Neural cell (in vitro differentiated cells): ENCODE measurements at regions not wholly inside any gene's neighbourhood (a gene's known extent, or its start where the extent isn't known, plus 50 kb on each side); places are given as distances from the start of the nearest gene placed in this dataset.

Source experiments
- H2AFZ ChIP-seq: fragments of 200-600, 300-800 bp; sonication (generic), shearing (Covaris generic); 2 replicates; pipeline ENCODE4 v1.6.0; 2014; ENCODE audit warnings: low read depth, mild to moderate bottlenecking, antibody characterized with exemption, low read length, moderate library complexity
- H3F3A ChIP-seq: fragments of 200-600 bp; shearing (Covaris generic); 2 replicates; pipeline ENCODE4 v1.6.1; 2016; ENCODE audit warnings: mild to moderate bottlenecking, moderate library complexity, mixed read lengths, antibody characterized with exemption, low read length; ENCODE audit not compliant: insufficient read depth, poor library complexity, severe bottlenecking
- H3K27ac ChIP-seq: fragments of 200-600, 300-800 bp; sonication (generic), shearing (Covaris generic); 2 replicates; pipeline ENCODE4 v1.5.1; 2014; ENCODE audit warnings: mild to moderate bottlenecking, low read length, moderate library complexity
- H3K27me3 ChIP-seq: fragments of 300-800, 200-600 bp; sonication (generic), shearing (Covaris generic); 2 replicates; pipeline ENCODE4 v1.6.0; 2014; ENCODE audit warnings: mild to moderate bottlenecking, low read depth, low read length, moderate library complexity; ENCODE audit not compliant: insufficient read depth
- H3K36me3 ChIP-seq: fragments of 300-800, 200-600 bp; sonication (generic), shearing (Covaris generic); 2 replicates; pipeline ENCODE4 v1.5.1; 2014; ENCODE audit warnings: mild to moderate bottlenecking, antibody characterized with exemption, low read length, moderate library complexity; ENCODE audit not compliant: insufficient read depth
- H3K4me2 ChIP-seq: fragments of 300-800, 200-600 bp; sonication (generic), shearing (Covaris generic); 2 replicates; pipeline ENCODE4 v1.6.0; 2014; ENCODE audit warnings: mild to moderate bottlenecking, low read length
- H3K4me3 ChIP-seq: fragments of 300-800, 200-600 bp; sonication (generic), shearing (Covaris generic); 2 replicates; pipeline ENCODE4 v1.5.1; 2014; ENCODE audit warnings: mild to moderate bottlenecking, low read length, moderate library complexity
- H3K79me2 ChIP-seq: fragments of 200-600 bp; shearing (Covaris generic); replicated peaks from 2 replicates; pipeline ENCODE4 v1.6.0; 2014; ENCODE audit warnings: mild to moderate bottlenecking, low read length, moderate library complexity; ENCODE audit not compliant: insufficient read depth
- H3K9ac ChIP-seq: fragments of 300-800, 200-600 bp; sonication (generic), shearing (Covaris generic); 2 replicates; pipeline ENCODE4 v1.6.1; 2016; ENCODE audit warnings: mild to moderate bottlenecking, low read length, mixed read lengths
- H3K9me2 ChIP-seq: fragments of 200-600 bp; shearing (Covaris generic); 2 replicates; pipeline ENCODE4 v1.6.1; 2016; ENCODE audit warnings: mild to moderate bottlenecking, low read length, mixed read lengths; ENCODE audit not compliant: insufficient read depth
- H3K9me3 ChIP-seq: fragments of 200-600, 300-800 bp; sonication (generic), shearing (Covaris generic); 2 replicates; pipeline ENCODE4 v1.6.1; 2016; ENCODE audit warnings: mild to moderate bottlenecking, mixed run types, low read length, moderate library complexity, mixed read lengths
- H4K20me1 ChIP-seq: fragments of 200-600 bp; shearing (Covaris generic); 2 replicates; pipeline ENCODE4 v1.6.1; 2016; ENCODE audit warnings: mild to moderate bottlenecking, mixed run types; ENCODE audit not compliant: insufficient read depth
- EP300 ChIP-seq: fragments of 450-650 bp; conservative IDR thresholded peaks from 2 replicates; pipeline ENCODE4 v1.6.1; 2014; ENCODE audit warnings: antibody characterized with exemption, mild to moderate bottlenecking, moderate library complexity; ENCODE audit not compliant: poor library complexity, severe bottlenecking
- EZH2 ChIP-seq: fragments of 200-600, 300-800 bp; shearing (Covaris generic), sonication (generic); IDR thresholded peaks from 2 replicates; pipeline ENCODE4 v1.6.1; 2014; ENCODE audit warnings: antibody characterized with exemption, low read length, borderline replicate concordance, mild to moderate bottlenecking; ENCODE audit not compliant: insufficient read depth, poor library complexity, severe bottlenecking
- MXI1 ChIP-seq: fragments of 450-650 bp; conservative IDR thresholded peaks from 2 replicates; pipeline ENCODE4 v1.6.1; 2014; ENCODE audit warnings: antibody characterized with exemption, mild to moderate bottlenecking; ENCODE audit not compliant: poor library complexity, severe bottlenecking
- POLR2AphosphoS5 ChIP-seq: IDR thresholded peaks from 2 replicates; pipeline ENCODE4 v1.6.1; 2012
- RAD21 ChIP-seq: fragments of 450-650 bp; conservative IDR thresholded peaks from 2 replicates; pipeline ENCODE4 v1.6.1; 2014; ENCODE audit warnings: antibody characterized with exemption, mild to moderate bottlenecking, moderate library complexity
- SMC3 ChIP-seq: fragments of 450-650 bp; conservative IDR thresholded peaks from 2 replicates; pipeline ENCODE4 v1.6.1; 2014; ENCODE audit warnings: antibody characterized with exemption, mild to moderate bottlenecking, moderate library complexity; ENCODE audit not compliant: poor library complexity
- TAF1 ChIP-seq: IDR thresholded peaks from 2 replicates; pipeline ENCODE4 v1.6.1; 2012; ENCODE audit warnings: low read depth
- TF ChIP-seq, protein P1 (sequence below): fragments of 450-650 bp; IDR thresholded peaks from 2 replicates; pipeline ENCODE4 v1.5.1; 2014; ENCODE audit warnings: antibody characterized with exemption, mild to moderate bottlenecking, moderate library complexity; ENCODE audit not compliant: poor library complexity, severe bottlenecking
- TF ChIP-seq, protein P2 (sequence below): IDR thresholded peaks from 2 replicates; pipeline ENCODE4 v1.6.1; 2012; ENCODE audit warnings: borderline replicate concordance

DNA sequence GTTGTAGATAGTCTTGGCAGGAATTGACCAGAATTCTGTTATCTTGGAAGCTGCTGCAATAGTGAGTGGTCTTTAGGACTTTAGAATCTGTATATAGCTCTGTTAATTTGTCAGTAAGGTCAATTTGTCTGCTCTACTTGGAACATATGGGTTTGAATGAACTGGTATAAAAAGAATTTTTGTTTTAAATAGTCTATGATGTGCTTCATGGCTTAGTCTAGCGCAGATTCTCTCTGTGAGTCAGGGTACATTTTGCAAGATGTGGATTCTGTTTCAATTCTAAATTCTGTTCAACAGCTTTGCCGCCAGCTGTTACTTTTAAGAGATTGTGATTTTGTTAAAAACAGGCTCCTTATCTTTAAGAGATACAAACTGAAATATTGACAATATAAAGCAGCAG lies 135.9 kb upstream of the AGBL1 start:
- Histone ChIP-seq H3F3A (no peaks in the 10 kb centered on the region), H4K20me1 (no peaks in the 10 kb centered on the region), H3K27me3 (no peaks in the 10 kb centered on the region), H3K79me2 (no peaks in the 10 kb centered on the region), H2AFZ (no peak overlapping the region), H3K4me2 (no peak overlapping the region), H3K36me3 (no peaks in the 10 kb centered on the region), H3K4me3 (no peak overlapping the region), H3K9me3 (no peaks in the 10 kb centered on the region), H3K9me2 (no peaks in the 10 kb centered on the region), H3K27ac (no peak overlapping the region), H3K9ac (no peak overlapping the region)
- no peak for TF ChIP-seq RAD21
- no peak for TF ChIP-seq EZH2
- TF ChIP-seq EP300: no peak
- TF ChIP-seq POLR2AphosphoS5: no peak
- no peak for TF ChIP-seq TAF1
- TF ChIP-seq, protein P1, sequence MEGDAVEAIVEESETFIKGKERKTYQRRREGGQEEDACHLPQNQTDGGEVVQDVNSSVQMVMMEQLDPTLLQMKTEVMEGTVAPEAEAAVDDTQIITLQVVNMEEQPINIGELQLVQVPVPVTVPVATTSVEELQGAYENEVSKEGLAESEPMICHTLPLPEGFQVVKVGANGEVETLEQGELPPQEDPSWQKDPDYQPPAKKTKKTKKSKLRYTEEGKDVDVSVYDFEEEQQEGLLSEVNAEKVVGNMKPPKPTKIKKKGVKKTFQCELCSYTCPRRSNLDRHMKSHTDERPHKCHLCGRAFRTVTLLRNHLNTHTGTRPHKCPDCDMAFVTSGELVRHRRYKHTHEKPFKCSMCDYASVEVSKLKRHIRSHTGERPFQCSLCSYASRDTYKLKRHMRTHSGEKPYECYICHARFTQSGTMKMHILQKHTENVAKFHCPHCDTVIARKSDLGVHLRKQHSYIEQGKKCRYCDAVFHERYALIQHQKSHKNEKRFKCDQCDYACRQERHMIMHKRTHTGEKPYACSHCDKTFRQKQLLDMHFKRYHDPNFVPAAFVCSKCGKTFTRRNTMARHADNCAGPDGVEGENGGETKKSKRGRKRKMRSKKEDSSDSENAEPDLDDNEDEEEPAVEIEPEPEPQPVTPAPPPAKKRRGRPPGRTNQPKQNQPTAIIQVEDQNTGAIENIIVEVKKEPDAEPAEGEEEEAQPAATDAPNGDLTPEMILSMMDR: no peak
- TF ChIP-seq, protein P2, sequence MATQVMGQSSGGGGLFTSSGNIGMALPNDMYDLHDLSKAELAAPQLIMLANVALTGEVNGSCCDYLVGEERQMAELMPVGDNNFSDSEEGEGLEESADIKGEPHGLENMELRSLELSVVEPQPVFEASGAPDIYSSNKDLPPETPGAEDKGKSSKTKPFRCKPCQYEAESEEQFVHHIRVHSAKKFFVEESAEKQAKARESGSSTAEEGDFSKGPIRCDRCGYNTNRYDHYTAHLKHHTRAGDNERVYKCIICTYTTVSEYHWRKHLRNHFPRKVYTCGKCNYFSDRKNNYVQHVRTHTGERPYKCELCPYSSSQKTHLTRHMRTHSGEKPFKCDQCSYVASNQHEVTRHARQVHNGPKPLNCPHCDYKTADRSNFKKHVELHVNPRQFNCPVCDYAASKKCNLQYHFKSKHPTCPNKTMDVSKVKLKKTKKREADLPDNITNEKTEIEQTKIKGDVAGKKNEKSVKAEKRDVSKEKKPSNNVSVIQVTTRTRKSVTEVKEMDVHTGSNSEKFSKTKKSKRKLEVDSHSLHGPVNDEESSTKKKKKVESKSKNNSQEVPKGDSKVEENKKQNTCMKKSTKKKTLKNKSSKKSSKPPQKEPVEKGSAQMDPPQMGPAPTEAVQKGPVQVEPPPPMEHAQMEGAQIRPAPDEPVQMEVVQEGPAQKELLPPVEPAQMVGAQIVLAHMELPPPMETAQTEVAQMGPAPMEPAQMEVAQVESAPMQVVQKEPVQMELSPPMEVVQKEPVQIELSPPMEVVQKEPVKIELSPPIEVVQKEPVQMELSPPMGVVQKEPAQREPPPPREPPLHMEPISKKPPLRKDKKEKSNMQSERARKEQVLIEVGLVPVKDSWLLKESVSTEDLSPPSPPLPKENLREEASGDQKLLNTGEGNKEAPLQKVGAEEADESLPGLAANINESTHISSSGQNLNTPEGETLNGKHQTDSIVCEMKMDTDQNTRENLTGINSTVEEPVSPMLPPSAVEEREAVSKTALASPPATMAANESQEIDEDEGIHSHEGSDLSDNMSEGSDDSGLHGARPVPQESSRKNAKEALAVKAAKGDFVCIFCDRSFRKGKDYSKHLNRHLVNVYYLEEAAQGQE: no peak
- TF ChIP-seq SMC3: no peak
- TF ChIP-seq MXI1: no peak

DNA sequence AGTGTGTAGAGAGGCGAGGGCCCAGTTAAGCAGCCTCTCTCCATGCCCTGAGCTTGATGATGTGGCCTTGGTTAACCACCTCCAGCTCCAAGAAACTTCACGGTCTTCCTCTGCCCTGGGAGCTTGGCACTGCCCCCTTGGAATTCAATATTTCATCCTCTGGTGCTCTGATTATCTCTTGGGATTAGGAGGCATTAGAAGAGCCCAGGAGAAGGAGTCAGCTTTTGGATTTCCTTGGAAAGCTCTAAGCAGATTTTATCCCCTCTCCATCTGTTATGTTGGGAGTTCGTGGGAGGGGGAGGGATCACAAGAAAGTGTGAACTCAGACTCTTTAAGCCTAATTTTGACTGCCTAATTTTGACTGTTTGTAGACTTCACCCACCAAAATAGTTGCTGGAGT lies 132.7 kb upstream of the AGBL1 start:
- no peaks in the 10 kb centered on the region for H3K79me2 ChIP-seq
- no peak overlapping the region for H3K9ac ChIP-seq
- H3K4me3 ChIP-seq: no peak overlapping the region
- H3K9me3 ChIP-seq: no peaks in the 10 kb centered on the region
- H3K27me3 ChIP-seq: no peaks in the 10 kb centered on the region
- H2AFZ ChIP-seq: no peak overlapping the region
- no peaks in the 10 kb centered on the region for H3K9me2 ChIP-seq
- H3K4me2 ChIP-seq: no peak overlapping the region
- H4K20me1 ChIP-seq: no peaks in the 10 kb centered on the region
- no peaks in the 10 kb centered on the region for H3F3A ChIP-seq
- TF ChIP-seq RAD21 (no peak), TAF1 (no peak), MXI1 (no peak), EP300 (no peak), SMC3 (no peak), POLR2AphosphoS5 (no peak), EZH2 (no peak)
- TF ChIP-seq, protein P1: no peak
- TF ChIP-seq, protein P2: no peak
- H3K36me3 ChIP-seq: no peaks in the 10 kb centered on the region
- no peak overlapping the region for H3K27ac ChIP-seq
